Endothelial cell of umbilical vein (primary cell): ENCODE measurements at regions not wholly inside any gene's neighbourhood (a gene's known extent, or its start where the extent isn't known, plus 50 kb on each side); places are given as distances from the start of the nearest gene placed in this dataset.

ENCODE experiments used
- BruUV-seq: library from RNA; stranded (reverse); fragments of 400-500 nt; replicated peaks from 2 replicates; lab custom pipeline; 2021; lab: Mats Ljungman, UMichigan
- CTCF ChIA-PET: fragments of 300-600, 350-600 bp; sonication (Branson Sonifier 250); formaldehyde crosslinking; loops from one replicate; lab custom pipeline; 2021; ENCODE audit warnings: antibody characterized with exemption, inconsistent platforms; lab: Charles Lee
- POLR2A ChIA-PET: fragments of 300-600, 350-600 bp; sonication (Branson Sonifier 250); formaldehyde crosslinking; loops from one replicate; lab custom pipeline; 2021; ENCODE audit warnings: antibody characterized with exemption, inconsistent platforms; lab: Charles Lee
- DNase-seq: peaks from one replicate; pipeline ENCODE4 v3.0.0-alpha.2; 2011; ENCODE audit warnings: low read depth, low spot score
- FAIRE-seq: peaks from 2 replicates; lab custom pipeline; 2011; peaks lifted over from hg19 to GRCh38; lab: Jason Lieb, UNC
- H2AFZ ChIP-seq: 2 replicates; pipeline ENCODE4 v1.6.0; 2012; ENCODE audit warnings: low read depth, low read length, control low read depth, inconsistent platforms
- H3K27ac ChIP-seq: 2 replicates; pipeline ENCODE4 v1.5.1; 2011; ENCODE audit warnings: low read depth, mild to moderate bottlenecking, control low read depth, low read length, moderate library complexity; ENCODE audit not compliant: insufficient read depth
- H3K27me3 ChIP-seq, 2 experiments: 2 replicates each; pipeline versions ENCODE4 v1.6.0 to v1.6.1; 2011; ENCODE audit warnings: low read length in 2 of 2, mixed read lengths in 1 of 2; ENCODE audit not compliant: control insufficient read depth in 2 of 2, insufficient read depth in 2 of 2
- H3K36me3 ChIP-seq, 2 experiments: 2 replicates in 1 of 2; 3 replicates in 1 of 2; pipeline ENCODE4 v1.5.1; 2011; ENCODE audit warnings: low read length in 2 of 2, mild to moderate bottlenecking in 1 of 2, moderate library complexity in 1 of 2; ENCODE audit not compliant: control insufficient read depth in 2 of 2, insufficient read depth in 2 of 2; ENCODE audit errors: extremely low read depth in 1 of 2
- H3K4me1 ChIP-seq: 3 replicates; pipeline ENCODE4 v1.5.1; 2011; ENCODE audit warnings: mild to moderate bottlenecking, low read length; ENCODE audit not compliant: control insufficient read depth, insufficient read depth; ENCODE audit errors: extremely low read depth
- H3K4me2 ChIP-seq: 2 replicates; pipeline ENCODE4 v1.6.1; 2011; ENCODE audit warnings: low read length, control low read depth, mixed read lengths; ENCODE audit not compliant: insufficient read depth
- H3K4me3 ChIP-seq, 3 experiments: fragments of 200-600 bp in 1 of 3; sonication (generic), shearing (Covaris generic) in 1 of 3; replicated peaks in 1 of 3; 2 replicates each; pipeline ENCODE4 v1.5.1; 2011 to 2016; ENCODE audit warnings: control low read depth in 3 of 3, low read length in 3 of 3, mild to moderate bottlenecking in 2 of 3, inconsistent platforms in 1 of 3, low read depth in 1 of 3, moderate library complexity in 1 of 3; ENCODE audit not compliant: insufficient read depth in 1 of 3
- H3K79me2 ChIP-seq: 2 replicates; pipeline ENCODE4 v1.6.0; 2012; ENCODE audit warnings: low read length, inconsistent platforms; ENCODE audit not compliant: control insufficient read depth, insufficient read depth
- H3K9ac ChIP-seq: replicated peaks from 2 replicates; pipeline ENCODE3; 2011; ENCODE audit warnings: low read length, control low read depth; ENCODE audit not compliant: insufficient read depth; ENCODE audit errors: extremely low read depth
- H3K9me1 ChIP-seq: replicated peaks from 3 replicates; pipeline ENCODE4 v1.6.0; 2011; ENCODE audit warnings: mild to moderate bottlenecking, low read length; ENCODE audit not compliant: control insufficient read depth, insufficient read depth; ENCODE audit errors: extremely low read depth
- H3K9me3 ChIP-seq: replicated peaks from 2 replicates; pipeline ENCODE4 v1.5.1; 2012; ENCODE audit warnings: low read length, inconsistent platforms; ENCODE audit not compliant: control insufficient read depth, insufficient read depth
- H4K20me1 ChIP-seq: replicated peaks from 2 replicates; pipeline ENCODE3; 2011; ENCODE audit warnings: mild to moderate bottlenecking, low read length; ENCODE audit not compliant: control insufficient read depth, insufficient read depth; ENCODE audit errors: extremely low read depth
- CTCF ChIP-seq, 2 donors: IDR thresholded peaks; 1 replicate in 1 of 2; 2 replicates in 1 of 2; pipeline ENCODE4 v1.5.1; 2011; ENCODE audit warnings: low read length in 2 of 2, mild to moderate bottlenecking in 2 of 2, moderate library complexity in 2 of 2, control low read depth in 1 of 2, inconsistent platforms in 1 of 2, low read depth in 1 of 2; ENCODE audit not compliant: insufficient read depth in 1 of 2; ENCODE audit errors: extremely low read depth in 1 of 2
- EZH2 ChIP-seq: IDR thresholded peaks from 2 replicates; pipeline ENCODE4 v1.6.1; 2012; ENCODE audit warnings: borderline replicate concordance, low read depth, mild to moderate bottlenecking, moderate library complexity, low read length, inconsistent platforms; ENCODE audit not compliant: severe bottlenecking
- FOS ChIP-seq: IDR thresholded peaks from 2 replicates; pipeline ENCODE4 v1.6.1; 2011; ENCODE audit warnings: mild to moderate bottlenecking, low read length, moderate library complexity, borderline replicate concordance; ENCODE audit not compliant: insufficient read depth
- GATA2 ChIP-seq: IDR thresholded peaks from 2 replicates; pipeline ENCODE4 v1.7.0; 2011; ENCODE audit warnings: low read depth, mild to moderate bottlenecking, moderate library complexity, mixed read lengths, low read length; ENCODE audit not compliant: insufficient read length, insufficient read depth
- JUN ChIP-seq: IDR thresholded peaks from 2 replicates; pipeline ENCODE4 v1.6.1; 2011; ENCODE audit warnings: borderline replicate concordance, low read depth; ENCODE audit not compliant: insufficient read length, insufficient read depth
- MAX ChIP-seq: IDR thresholded peaks from 2 replicates; pipeline ENCODE4 v1.6.1; 2011; ENCODE audit not compliant: insufficient read depth, insufficient read length
- MYC ChIP-seq: IDR thresholded peaks from one replicate; pipeline ENCODE4 v1.6.1; 2011; ENCODE audit warnings: mild to moderate bottlenecking, low read depth, low read length
- POLR2A ChIP-seq: IDR thresholded peaks from 2 replicates; pipeline ENCODE4 v1.6.1; 2012; ENCODE audit warnings: low read depth, mild to moderate bottlenecking, control low read depth, low read length
- POLR2AphosphoS5 ChIP-seq: IDR thresholded peaks from 2 replicates; pipeline ENCODE4 v1.6.1; 2012; ENCODE audit warnings: low read depth, mild to moderate bottlenecking, control low read depth, low read length, moderate library complexity; ENCODE audit not compliant: insufficient read depth
- dilution Hi-C: fragments of 300-500 bp; cut with MboI; formaldehyde crosslinking; loops from one replicate; pipeline ENCODE4 v1.15.0; 2019; ENCODE audit warnings: low sequenced_read_pairs; ENCODE audit not compliant: extremely low pct_ligation_motif_present
- intact Hi-C: fragments of 100-400 bp; cut with micrococcal nuclease; formaldehyde crosslinking; loops from one replicate; pipeline ENCODE4 v1.10.0; 2022

GRCh38 chr6:95819461-95819860, 196.3 kb upstream of the FUT9 start:
- Histone ChIP-seq H3K4me3 (no peak overlapping the region), H3K9ac (no peak overlapping the region), H3K4me2 (no peak overlapping the region), H3K4me1 (no peaks in the 10 kb centered on the region), H3K9me3 (peaks cover 2% of the 10 kb centered on the region), H2AFZ (no peak overlapping the region), H4K20me1 (no peaks in the 10 kb centered on the region), H3K36me3 (no peaks in the 10 kb centered on the region), H3K27ac (no peak overlapping the region), H3K9me1 (no peaks in the 10 kb centered on the region), H3K79me2 (no peaks in the 10 kb centered on the region), H3K27me3 (no peaks in the 10 kb centered on the region)
- FAIRE-seq (no peak), DNase-seq (no peak)
- ChIA-PET POLR2A (no interaction called here), CTCF (no interaction called here)
- TF ChIP-seq EZH2 (no peak), MYC (no peak), MAX (no peak), CTCF (IDR thresholded peaks at IDR 0.05; ENCODE audit: extremely low read depth in 1 of 2, insufficient read depth in 1 of 2, low read depth in 1 of 2, low read length in 2 of 2) (no peak), POLR2A (no peak), JUN (no peak)
- dilution Hi-C loops: no loop called here
- BruUV-seq: no TSS peak
- intact Hi-C loops: no loop called here

GRCh38 chr6:95819939-95820338, 195.8 kb upstream of the FUT9 start:
- CTCF ChIA-PET: no interaction called here
- dilution Hi-C loops: no loop called here

More at GRCh38 chr6:95819939-95820338, 195.8 kb upstream of the FUT9 start:
- Histone ChIP-seq H3K79me2 (no peaks in the 10 kb centered on the region), H3K4me1 (no peaks in the 10 kb centered on the region), H3K9me1 (no peaks in the 10 kb centered on the region), H4K20me1 (no peaks in the 10 kb centered on the region), H3K4me3 (no peak overlapping the region), H3K9ac (no peak overlapping the region), H2AFZ (no peak overlapping the region), H3K36me3 (no peaks in the 10 kb centered on the region), H3K9me3 (no peaks in the 10 kb centered on the region), H3K4me2 (no peak overlapping the region), H3K27ac (no peak overlapping the region), H3K27me3 (no peaks in the 10 kb centered on the region)
- intact Hi-C loops: no loop called here
- no peak for TF ChIP-seq POLR2AphosphoS5
- no peak for TF ChIP-seq MYC
- TF ChIP-seq JUN: no peak
- TF ChIP-seq POLR2A: no peak
- no peak for TF ChIP-seq FOS
- TF ChIP-seq CTCF (IDR thresholded peaks at IDR 0.05; ENCODE audit: extremely low read depth in 1 of 2, insufficient read depth in 1 of 2, low read depth in 1 of 2, low read length in 2 of 2): no peak
- no peak for TF ChIP-seq GATA2
- no peak for TF ChIP-seq EZH2
- no peak for TF ChIP-seq MAX
- BruUV-seq: no TSS peak
- POLR2A ChIA-PET: no interaction called here
- no peak for DNase-seq
- no peak for FAIRE-seq
